ENCODE measurements at regions not wholly inside any gene's neighbourhood (a gene's known extent, or its start where the extent isn't known, plus 50 kb on each side); places are given as distances from the start of the nearest gene placed in this dataset.

- H3K27ac ChIP-seq (ENCODE audit: low read length) = no peak overlapping the region
These were observed 103.4 kb downstream of the ETS2 start for GRCh38 chr21:38909109-38909508.

GRCh38 chr21:38908537-38908936 is 102.8 kb downstream of the ETS2 start:
- H3K79me2 ChIP-seq (ENCODE audit: low read length) = no peaks in the 10 kb centered on the region
- H3K9me3 ChIP-seq (replicated peaks; ENCODE audit: insufficient read depth, low read length) = no peaks in the 10 kb centered on the region
- no peak overlapping the region for H2AFZ ChIP-seq (ENCODE audit: low read length)
- no peak overlapping the region for H3K27ac ChIP-seq (ENCODE audit: low read length)
- no peaks in the 10 kb centered on the region for H3K27me3 ChIP-seq (replicated peaks; ENCODE audit: insufficient read depth, low read length)
- H4K20me1 ChIP-seq (ENCODE audit: insufficient read depth, low read length) = no peaks in the 10 kb centered on the region
- no peak for TF ChIP-seq EZH2phosphoT487 (IDR thresholded peaks at IDR 0.05; ENCODE audit: low read length)
- TF ChIP-seq CTCF (IDR thresholded peaks at IDR 0.05; ENCODE audit: low read length) = no peak
- no peak for TF ChIP-seq EZH2 (optimal IDR thresholded peaks at IDR 0.05; ENCODE audit: low read depth, low read length)
- no peak overlapping the region for H3K9ac ChIP-seq (ENCODE audit: low read length)
- no peaks in the 10 kb centered on the region for H3F3A ChIP-seq (ENCODE audit: insufficient read depth, low read length)
- no peaks in the 10 kb centered on the region for H3K36me3 ChIP-seq (replicated peaks; ENCODE audit: insufficient read depth, low read length)
- no peaks in the 10 kb centered on the region for H3K9me2 ChIP-seq (replicated peaks; ENCODE audit: insufficient read depth, low read length)
- DNase-seq = no peak
- H3K4me3 ChIP-seq (ENCODE audit: low read length) = no peak overlapping the region
- no peak overlapping the region for H3K4me2 ChIP-seq (ENCODE audit: low read depth, low read length)
- H3K4me1 ChIP-seq (ENCODE audit: low read length) = no peaks in the 10 kb centered on the region

More at GRCh38 chr21:38909109-38909508, 103.4 kb downstream of the ETS2 start:
- Histone ChIP-seq H4K20me1 (ENCODE audit: insufficient read depth, low read length) (no peaks in the 10 kb centered on the region), H2AFZ (ENCODE audit: low read length) (no peak overlapping the region), H3K9me2 (replicated peaks; ENCODE audit: insufficient read depth, low read length) (no peaks in the 10 kb centered on the region), H3K27me3 (replicated peaks; ENCODE audit: insufficient read depth, low read length) (no peaks in the 10 kb centered on the region), H3K9me3 (replicated peaks; ENCODE audit: insufficient read depth, low read length) (no peaks in the 10 kb centered on the region), H3K4me2 (ENCODE audit: low read depth, low read length) (no peak overlapping the region), H3K36me3 (replicated peaks; ENCODE audit: insufficient read depth, low read length) (no peaks in the 10 kb centered on the region), H3K79me2 (ENCODE audit: low read length) (no peaks in the 10 kb centered on the region), H3F3A (ENCODE audit: insufficient read depth, low read length) (no peaks in the 10 kb centered on the region), H3K4me3 (ENCODE audit: low read length) (no peak overlapping the region), H3K4me1 (ENCODE audit: low read length) (no peaks in the 10 kb centered on the region), H3K9ac (ENCODE audit: low read length) (no peak overlapping the region)
- TF ChIP-seq EZH2 (optimal IDR thresholded peaks at IDR 0.05; ENCODE audit: low read depth, low read length) (no peak), EZH2phosphoT487 (IDR thresholded peaks at IDR 0.05; ENCODE audit: low read length) (no peak), CTCF (IDR thresholded peaks at IDR 0.05; ENCODE audit: low read length) (no peak)
- DNase-seq = no peak

GRCh38 chr21:38905752-38906151 is 100.0 kb downstream of the ETS2 start:
- Histone ChIP-seq H3F3A (ENCODE audit: insufficient read depth, low read length) (no peaks in the 10 kb centered on the region), H3K4me3 (ENCODE audit: low read length) (no peak overlapping the region), H4K20me1 (ENCODE audit: insufficient read depth, low read length) (no peaks in the 10 kb centered on the region), H3K9ac (ENCODE audit: low read length) (no peak overlapping the region), H3K36me3 (replicated peaks; ENCODE audit: insufficient read depth, low read length) (no peaks in the 10 kb centered on the region), H3K9me2 (replicated peaks; ENCODE audit: insufficient read depth, low read length) (no peaks in the 10 kb centered on the region), H3K79me2 (ENCODE audit: low read length) (no peaks in the 10 kb centered on the region), H3K4me1 (ENCODE audit: low read length) (no peaks in the 10 kb centered on the region), H3K27ac (ENCODE audit: low read length) (no peak overlapping the region), H2AFZ (ENCODE audit: low read length) (no peak overlapping the region), H3K4me2 (ENCODE audit: low read depth, low read length) (no peak overlapping the region), H3K9me3 (replicated peaks; ENCODE audit: insufficient read depth, low read length) (no peaks in the 10 kb centered on the region), H3K27me3 (replicated peaks; ENCODE audit: insufficient read depth, low read length) (no peaks in the 10 kb centered on the region)
- no peak for DNase-seq
- TF ChIP-seq CTCF (IDR thresholded peaks at IDR 0.05; ENCODE audit: low read length) (no peak), EZH2 (optimal IDR thresholded peaks at IDR 0.05; ENCODE audit: low read depth, low read length) (no peak), EZH2phosphoT487 (IDR thresholded peaks at IDR 0.05; ENCODE audit: low read length) (no peak)

Data from MM.1S (cell line).